B cell (primary cell): ENCODE measurements at regions not wholly inside any gene's neighbourhood (a gene's known extent, or its start where the extent isn't known, plus 50 kb on each side); places are given as distances from the start of the nearest gene placed in this dataset.

Experiments
- CTCF ChIP-seq: fragments of 200-600 bp; IDR thresholded peaks from one replicate; pipeline ENCODE4 v1.8.0; 2022; ENCODE audit warnings: antibody characterized with exemption, mild to moderate bottlenecking
- EZH2 ChIP-seq: IDR thresholded peaks from 2 replicates; pipeline ENCODE4 v1.6.1; 2012; ENCODE audit warnings: borderline replicate concordance, low read depth, mild to moderate bottlenecking, moderate library complexity, low read length; ENCODE audit not compliant: insufficient read depth, poor library complexity, severe bottlenecking

- no peak for TF ChIP-seq CTCF
- TF ChIP-seq EZH2: no peak
These were observed 476.8 kb upstream of the SMARCA2 start for GRCh38 chr9:1538301-1538700.
